ENCODE measurements at regions not wholly inside any gene's neighbourhood (a gene's known extent, or its start where the extent isn't known, plus 50 kb on each side); places are given as distances from the start of the nearest gene placed in this dataset.

- Histone ChIP-seq H3K4me3 (no peak overlapping the region), H3K27me3 (no peaks in the 10 kb centered on the region), H3K9me3 (no peaks in the 10 kb centered on the region), H3K27ac (no peak overlapping the region), H3K36me3 (no peaks in the 10 kb centered on the region), H3K4me1 (no peaks in the 10 kb centered on the region)
- intact Hi-C loops (cut with DNase I), result no loop called here
- no peak for TF ChIP-seq POLR2AphosphoS5 (IDR thresholded peaks at IDR 0.05; ENCODE audit: insufficient read depth in 1 of 2, low read depth in 1 of 2)
- no peak for TF ChIP-seq POLR2A (IDR thresholded peaks at IDR 0.05)
- no peak for TF ChIP-seq CTCF (IDR thresholded peaks at IDR 0.05)
- no peak for DNase-seq (ENCODE audit: extremely low spot score in 2 of 2)
Observed at GRCh38 chr4:177579649-177580048, 137.4 kb upstream of the AGA start.

- no peak overlapping the region for H3K27ac ChIP-seq
- TF ChIP-seq CTCF (IDR thresholded peaks at IDR 0.05) (no peak), POLR2A (IDR thresholded peaks at IDR 0.05) (no peak), POLR2AphosphoS5 (IDR thresholded peaks at IDR 0.05; ENCODE audit: insufficient read depth in 1 of 2, low read depth in 1 of 2) (no peak)
- H3K27me3 ChIP-seq, result no peaks in the 10 kb centered on the region
- intact Hi-C loops (cut with DNase I), result no loop called here
- no peaks in the 10 kb centered on the region for H3K4me1 ChIP-seq
- no peaks in the 10 kb centered on the region for H3K9me3 ChIP-seq
- no peak overlapping the region for H3K4me3 ChIP-seq
- no peaks in the 10 kb centered on the region for H3K36me3 ChIP-seq
- DNase-seq (ENCODE audit: extremely low spot score in 2 of 2), result no peak
Observed at GRCh38 chr4:177582992-177583391, 140.8 kb upstream of the AGA start.

GRCh38 chr4:177587989-177588388, 145.8 kb upstream of the AGA start:
- no peaks in the 10 kb centered on the region for H3K27me3 ChIP-seq
- H3K4me1 ChIP-seq, result no peaks in the 10 kb centered on the region
- intact Hi-C loops (cut with DNase I), result no loop called here
- H3K4me3 ChIP-seq, result no peak overlapping the region
- TF ChIP-seq POLR2A (IDR thresholded peaks at IDR 0.05) (no peak), POLR2AphosphoS5 (IDR thresholded peaks at IDR 0.05; ENCODE audit: insufficient read depth in 1 of 2, low read depth in 1 of 2) (no peak), CTCF (IDR thresholded peaks at IDR 0.05) (no peak)
- no peaks in the 10 kb centered on the region for H3K9me3 ChIP-seq
- H3K27ac ChIP-seq, result no peak overlapping the region
- H3K36me3 ChIP-seq, result no peaks in the 10 kb centered on the region
- no peak for DNase-seq (ENCODE audit: extremely low spot score in 2 of 2)

- Histone ChIP-seq H3K27me3 (no peaks in the 10 kb centered on the region), H3K4me3 (no peak overlapping the region), H3K27ac (no peak overlapping the region), H3K36me3 (no peaks in the 10 kb centered on the region), H3K9me3 (no peaks in the 10 kb centered on the region), H3K4me1 (no peaks in the 10 kb centered on the region)
- no peak for TF ChIP-seq POLR2A (IDR thresholded peaks at IDR 0.05)
- no peak for TF ChIP-seq CTCF (IDR thresholded peaks at IDR 0.05)
- no peak for TF ChIP-seq POLR2AphosphoS5 (IDR thresholded peaks at IDR 0.05; ENCODE audit: insufficient read depth in 1 of 2, low read depth in 1 of 2)
- no peak for DNase-seq (ENCODE audit: extremely low spot score in 2 of 2)
- intact Hi-C loops (cut with DNase I), result no loop called here
Observed at GRCh38 chr4:177595386-177595785, 153.1 kb upstream of the AGA start.

GRCh38 chr4:177596035-177596434, 153.8 kb upstream of the AGA start:
- no peak for DNase-seq (ENCODE audit: extremely low spot score in 2 of 2)
- no peaks in the 10 kb centered on the region for H3K27me3 ChIP-seq
- no peaks in the 10 kb centered on the region for H3K9me3 ChIP-seq
- H3K4me3 ChIP-seq, result no peak overlapping the region
- TF ChIP-seq POLR2AphosphoS5 (IDR thresholded peaks at IDR 0.05; ENCODE audit: insufficient read depth in 1 of 2, low read depth in 1 of 2) (peak in 1 of 2 donors; percentile 26), POLR2A (IDR thresholded peaks at IDR 0.05) (no peak)
- no peak overlapping the region for H3K27ac ChIP-seq
- H3K4me1 ChIP-seq, result no peaks in the 10 kb centered on the region
- intact Hi-C loops (cut with DNase I), result no loop called here
- no peaks in the 10 kb centered on the region for H3K36me3 ChIP-seq

- no peak for DNase-seq (ENCODE audit: extremely low spot score in 2 of 2)
- H3K27me3 ChIP-seq, result no peaks in the 10 kb centered on the region
- no peak overlapping the region for H3K4me3 ChIP-seq
- no peaks in the 10 kb centered on the region for H3K36me3 ChIP-seq
- H3K4me1 ChIP-seq, result no peaks in the 10 kb centered on the region
- H3K9me3 ChIP-seq, result no peaks in the 10 kb centered on the region
- TF ChIP-seq POLR2A (IDR thresholded peaks at IDR 0.05) (no peak), CTCF (IDR thresholded peaks at IDR 0.05) (no peak), POLR2AphosphoS5 (IDR thresholded peaks at IDR 0.05; ENCODE audit: insufficient read depth in 1 of 2, low read depth in 1 of 2) (no peak)
- H3K27ac ChIP-seq, result no peak overlapping the region
- intact Hi-C loops (cut with DNase I), result no loop called here
Observed at GRCh38 chr4:177596991-177597390, 154.8 kb upstream of the AGA start.

Measured in vagina (tissue), 2 donors.